Limb (tissue), 2 donors: ENCODE measurements at regions not wholly inside any gene's neighbourhood (a gene's known extent, or its start where the extent isn't known, plus 50 kb on each side); places are given as distances from the start of the nearest gene placed in this dataset.
A peak's percentile ranks its signal among the peaks of the same experiment; 100 is the strongest.

Source experiments
- DNase-seq, 2 donors: peaks; one replicate each; pipeline ENCODE4 v3.0.0-alpha.2; 2016; ENCODE audit errors: extremely low spot score in 2 of 2

DNA sequence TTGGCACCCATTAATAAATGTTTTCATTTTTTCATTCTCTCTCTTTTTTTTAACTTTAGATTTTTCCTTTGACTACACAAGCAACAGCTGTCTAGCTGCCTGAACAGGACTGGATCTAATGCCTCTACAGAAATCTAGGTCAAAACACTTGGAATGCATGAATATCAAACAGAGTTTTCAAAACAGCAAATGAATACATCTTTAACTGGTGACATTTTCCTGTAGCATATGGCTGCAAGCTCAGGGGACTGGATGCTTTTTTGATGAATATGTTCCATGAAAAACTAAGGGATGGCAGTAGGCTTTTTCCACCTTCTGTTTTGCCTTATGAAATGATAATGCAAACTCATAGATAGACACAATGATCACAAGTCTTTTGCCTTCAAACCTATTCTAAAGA lies 661.7 kb downstream of the MCTP2 start:
- no peak for DNase-seq

DNA sequence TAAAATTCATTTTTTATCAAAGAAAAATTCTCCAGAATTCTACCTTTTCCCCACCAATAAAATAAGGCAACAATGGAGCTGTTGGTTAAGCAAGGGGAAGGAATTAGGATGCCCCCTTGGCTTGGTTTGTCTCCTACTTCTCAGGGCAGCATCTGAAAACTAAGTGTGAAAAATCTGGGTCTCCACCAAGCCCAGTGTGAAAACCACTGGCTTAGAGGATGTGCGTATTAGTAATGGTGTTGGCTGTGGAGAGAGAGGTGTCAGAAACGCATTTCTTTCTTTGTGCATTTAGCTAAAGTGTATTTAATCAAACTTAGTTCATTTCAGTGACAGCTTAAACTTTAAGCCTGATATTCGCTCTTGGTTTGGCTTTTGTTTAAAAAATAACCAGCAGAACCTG lies 662.7 kb downstream of the MCTP2 start:
- DNase-seq, result no peak

DNA sequence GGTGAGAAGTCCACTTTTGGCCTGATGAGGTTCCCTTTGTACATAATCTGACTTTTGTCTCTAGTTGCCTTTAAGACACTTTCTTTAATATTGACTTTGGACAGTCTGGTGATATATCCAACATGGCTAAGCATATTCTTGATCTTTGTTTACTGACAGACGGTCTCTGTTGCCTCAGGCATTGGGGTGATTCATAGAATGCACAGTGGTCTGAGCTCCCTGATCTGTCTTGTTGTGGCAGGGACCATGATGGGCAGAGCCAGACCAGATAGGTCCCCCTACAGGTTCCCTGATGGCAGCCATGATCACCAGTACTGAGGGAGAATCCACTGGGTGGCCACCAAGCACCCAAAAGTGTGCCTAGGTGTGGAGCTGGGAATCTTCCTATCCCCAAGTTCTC lies 678.1 kb downstream of the MCTP2 start:
- no peak for DNase-seq

DNA sequence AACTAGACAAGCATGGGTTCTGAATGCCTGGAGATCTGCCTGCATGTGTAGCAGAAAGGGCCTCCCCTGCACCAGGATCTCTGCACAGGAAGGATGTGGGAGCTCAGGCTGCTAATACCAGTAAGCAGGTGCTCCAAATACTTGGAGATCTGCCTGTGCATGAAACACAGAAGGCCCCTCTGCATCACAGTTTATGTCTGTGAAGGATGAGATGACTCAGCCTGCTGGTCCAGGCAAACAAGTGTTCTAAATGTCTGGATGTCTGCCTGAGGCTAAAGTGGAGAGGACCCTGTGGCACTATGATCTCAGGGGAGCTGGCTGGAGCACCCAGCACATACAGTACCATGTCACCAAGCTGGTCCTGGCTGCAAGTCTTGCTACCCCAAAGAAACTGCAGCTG lies 678.8 kb downstream of the MCTP2 start:
- DNase-seq, result no peak

DNA sequence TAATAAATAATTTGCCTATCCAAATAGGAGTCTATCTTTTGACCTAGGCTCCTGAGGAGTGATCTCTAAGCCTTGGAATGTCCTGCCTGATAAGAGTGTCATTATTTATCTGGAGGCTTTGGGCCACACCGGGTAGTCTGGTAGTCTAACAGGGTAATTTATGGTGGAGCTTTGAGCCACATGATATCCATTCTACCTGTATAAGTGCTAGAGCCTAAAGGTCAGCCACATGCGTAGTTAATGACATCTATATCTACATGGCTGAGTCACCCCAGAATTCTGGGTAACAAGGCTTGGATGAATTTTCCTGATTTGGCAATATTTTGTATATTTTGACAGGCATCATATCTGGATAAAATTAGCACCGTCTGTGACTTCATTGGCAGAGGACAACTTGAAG lies 681.4 kb downstream of the MCTP2 start:
- no peak for DNase-seq

DNA sequence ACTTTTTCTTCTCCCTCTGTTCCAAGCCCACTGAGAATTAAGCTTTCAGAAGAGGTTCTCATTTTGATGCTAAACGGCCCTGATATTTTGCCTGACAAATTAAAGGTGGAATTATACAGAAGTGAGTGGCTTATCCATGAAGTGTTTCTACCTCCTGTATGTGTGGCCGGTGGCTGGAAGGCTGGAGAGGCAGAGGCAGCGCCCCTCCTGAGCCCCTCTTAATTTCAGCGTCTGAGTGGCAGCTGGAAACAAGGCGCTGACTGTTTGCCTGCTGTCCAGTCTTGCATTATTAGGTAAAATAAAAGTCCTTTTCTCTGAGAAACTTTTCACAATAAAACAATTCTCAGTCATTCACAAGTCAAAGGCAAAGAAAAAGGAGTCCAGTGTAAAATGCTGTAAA lies 685.7 kb downstream of the MCTP2 start:
- DNase-seq, result no peak

DNA sequence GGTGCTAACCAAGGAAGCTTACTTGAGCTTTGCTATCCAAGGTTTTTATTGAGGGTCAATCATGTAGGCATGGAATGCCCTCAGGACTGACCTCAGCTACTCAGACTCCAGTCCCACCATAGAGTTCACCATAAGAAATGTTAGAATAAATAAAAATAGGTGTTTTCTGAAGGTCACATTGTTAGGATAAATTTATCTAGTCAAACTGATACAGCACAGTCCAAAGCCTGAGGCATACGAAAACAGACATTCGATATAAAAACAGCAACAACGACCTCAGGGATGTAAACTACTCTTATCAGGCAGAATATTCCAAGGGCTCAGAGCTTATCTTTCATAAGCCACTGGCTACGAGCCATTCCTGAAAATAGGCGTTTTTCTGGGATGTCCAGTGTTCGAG lies 690.6 kb downstream of the MCTP2 start:
- DNase-seq, result no peak

GRCh38 chr15:94924057-94924456 lies 692.7 kb downstream of the MCTP2 start:
- no peak for DNase-seq

GRCh38 chr15:94924971-94925598 lies 693.7 kb downstream of the MCTP2 start:
- DNase-seq, result no peak

DNA sequence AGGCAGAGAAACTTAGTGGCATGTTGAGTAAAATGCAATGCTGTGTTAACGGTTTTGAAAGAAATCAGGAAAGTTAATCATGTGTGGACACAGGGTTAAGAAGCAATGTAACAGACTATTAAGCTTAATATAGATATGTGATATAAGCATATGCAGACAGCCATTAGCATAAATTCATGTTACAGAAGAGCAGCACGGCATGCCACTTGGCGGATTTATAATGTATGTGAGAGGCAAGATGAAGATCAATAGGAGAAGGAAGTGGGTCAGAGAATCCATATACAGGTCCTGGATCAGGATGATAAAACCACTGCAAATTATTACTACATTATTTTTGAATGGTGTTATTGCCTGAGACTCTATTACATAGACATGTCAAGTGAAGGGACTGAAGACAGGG lies 694.3 kb downstream of the MCTP2 start:
- DNase-seq, result no peak

GRCh38 chr15:94927003-94927402 lies 695.6 kb downstream of the MCTP2 start:
- no peak for DNase-seq

GRCh38 chr15:94929282-94929681 lies 697.9 kb downstream of the MCTP2 start:
- no peak for DNase-seq

DNA sequence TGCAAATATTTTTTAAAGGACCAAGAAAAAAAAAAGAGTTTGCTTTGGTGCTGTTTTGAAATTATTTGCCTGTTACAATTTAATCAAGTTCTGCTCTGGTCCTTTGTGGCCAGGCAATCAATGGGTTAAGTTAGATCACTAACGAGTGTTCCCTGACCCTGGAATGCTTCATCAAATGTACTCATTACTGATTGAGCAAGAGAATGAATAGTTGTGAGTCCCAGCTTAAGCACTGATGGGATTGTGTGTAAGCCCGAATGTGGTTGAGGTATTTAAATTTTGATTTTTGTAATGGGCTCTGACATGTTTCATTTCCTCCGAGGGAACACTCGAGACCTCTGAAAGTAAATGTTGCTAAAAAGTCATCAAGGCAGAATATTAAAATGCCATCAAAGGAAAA lies 699.1 kb downstream of the MCTP2 start:
- DNase-seq, result no peak

- DNase-seq, result no peak
Observed at GRCh38 chr15:94930960-94931359, 699.6 kb downstream of the MCTP2 start.

DNA sequence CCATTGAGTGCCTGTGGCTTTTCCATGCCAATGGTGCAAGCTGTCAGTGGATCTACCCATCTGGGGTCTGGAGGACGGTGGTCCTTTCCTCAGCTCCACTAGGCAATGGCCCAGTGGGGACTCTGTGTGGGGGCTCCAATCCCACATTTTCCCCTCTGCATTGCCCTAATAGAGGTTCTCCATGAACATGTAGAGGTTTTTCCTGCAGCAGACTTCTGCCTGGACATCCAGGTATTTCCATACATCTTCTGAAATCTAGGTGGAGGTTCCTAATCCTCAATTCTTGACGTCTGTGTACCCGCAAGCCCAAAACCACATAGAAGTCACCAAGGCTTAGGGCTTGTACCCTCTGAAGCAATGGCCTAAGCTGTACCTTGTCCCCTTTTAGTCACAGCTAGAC lies 703.1 kb downstream of the MCTP2 start:
- no peak for DNase-seq

- DNase-seq, result no peak
Observed at GRCh38 chr15:94937242-94937641, 705.9 kb downstream of the MCTP2 start.

DNA sequence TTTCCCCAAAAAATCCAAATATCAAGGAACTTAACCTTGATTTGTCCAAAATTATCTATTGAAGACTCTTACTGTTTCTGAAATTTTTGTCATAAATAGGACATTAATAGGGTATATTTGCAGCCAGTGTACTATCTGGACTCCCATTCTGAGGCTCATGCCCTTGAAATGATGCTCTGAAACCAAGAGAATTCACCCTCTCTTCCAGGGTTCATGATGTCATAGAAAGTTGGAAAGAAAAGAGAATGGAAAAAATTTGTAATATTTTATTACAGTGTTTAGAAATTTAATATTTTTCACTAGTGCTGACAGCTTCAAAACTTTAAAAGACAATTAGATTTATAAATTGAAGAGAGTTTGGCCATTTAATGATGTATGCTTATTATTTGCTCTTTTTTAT lies 712.5 kb downstream of the MCTP2 start:
- DNase-seq, result no peak

GRCh38 chr15:94951538-94951937 lies 720.2 kb downstream of the MCTP2 start:
- DNase-seq, result no peak

DNA sequence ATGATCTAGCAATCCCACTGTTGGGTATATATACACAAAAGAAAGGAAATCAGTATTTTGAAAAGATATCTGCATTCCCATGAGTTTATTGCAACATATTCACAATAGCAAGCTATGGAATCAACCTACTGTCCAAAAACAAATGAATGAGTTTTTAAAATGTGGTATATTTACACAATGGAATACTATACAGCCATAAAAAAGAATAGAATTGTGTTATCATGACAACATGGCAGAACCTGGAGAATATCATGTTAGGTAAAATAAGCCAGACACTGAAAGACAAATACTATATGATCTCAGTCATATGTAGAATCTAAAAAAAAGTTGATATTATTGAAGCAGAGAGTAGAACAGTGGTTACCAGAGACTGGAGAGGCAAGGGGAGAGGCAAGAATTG lies 732.6 kb downstream of the MCTP2 start:
- no peak for DNase-seq

- DNase-seq, result no peak
Observed at GRCh38 chr15:94965593-94965992, 734.2 kb downstream of the MCTP2 start.

GRCh38 chr15:94968133-94968532 lies 736.8 kb downstream of the MCTP2 start:
- no peak for DNase-seq

GRCh38 chr15:94970096-94970495 lies 738.7 kb downstream of the MCTP2 start:
- DNase-seq, result no peak

GRCh38 chr15:94970802-94971201 lies 739.4 kb downstream of the MCTP2 start:
- peak in 1 of 2 donors; percentile 28 for DNase-seq

DNA sequence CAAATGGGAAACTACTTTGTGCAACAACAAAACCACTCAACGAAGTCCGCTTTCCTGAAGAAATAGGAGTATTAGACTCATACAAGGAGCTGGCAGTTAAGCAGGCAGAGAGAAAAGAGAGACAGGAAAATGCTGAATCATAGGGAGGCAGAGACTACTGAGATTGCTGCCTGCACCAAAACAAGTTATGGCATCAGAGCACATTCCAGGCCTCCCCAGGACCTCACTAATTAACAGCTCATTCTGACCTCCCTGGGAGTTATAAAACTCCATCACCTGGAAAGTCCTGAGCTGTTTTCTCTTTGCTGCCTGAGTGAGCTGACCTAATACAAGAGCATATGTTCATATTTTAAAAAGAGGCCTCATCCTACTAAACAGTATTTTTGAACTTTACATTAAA lies 741.0 kb downstream of the MCTP2 start:
- DNase-seq, result no peak
